RCC 7860 (cell line): ENCODE measurements at regions not wholly inside any gene's neighbourhood (a gene's known extent, or its start where the extent isn't known, plus 50 kb on each side); places are given as distances from the start of the nearest gene placed in this dataset.
"Not testable (repeated sequence)": the region's sequence is repeated elsewhere in the genome, so short reads cannot be mapped to it uniquely, and the experiment has no call there.

Experiments
- DNase-seq: peaks from one replicate; pipeline ENCODE4 v3.0.0-alpha.2; 2015; ENCODE audit warnings: low spot score
- FAIRE-seq: peaks from 2 replicates; lab custom pipeline; 2012; peaks lifted over from hg19 to GRCh38; lab: Jason Lieb, UNC

GRCh38 chr1:78291418-78291817, 199.4 kb upstream of the PTGFR start:
- no peak for FAIRE-seq
- DNase-seq, result no peak

GRCh38 chr1:78291872-78292271, 198.9 kb upstream of the PTGFR start:
- no peak for DNase-seq
- no peak for FAIRE-seq

DNA sequence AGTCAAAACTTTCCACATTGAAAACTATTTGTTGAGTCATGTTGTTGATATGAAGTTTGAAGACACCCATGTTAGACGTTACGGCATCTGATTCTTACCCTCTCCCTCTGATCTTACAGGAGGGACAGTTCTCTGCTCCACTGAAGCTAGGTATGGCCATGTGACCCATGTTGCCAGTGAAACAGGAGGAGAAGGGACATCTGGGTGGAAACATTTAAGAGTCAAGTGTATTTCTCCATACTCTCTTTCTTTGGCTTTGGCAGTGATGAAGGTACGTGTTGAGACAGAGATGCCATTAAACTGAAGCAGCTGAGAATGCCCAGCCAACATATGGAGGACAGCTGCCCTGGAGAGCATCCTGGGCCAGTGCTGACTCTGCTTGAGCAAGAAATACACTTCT, 198.4 kb upstream of the PTGFR start:
- DNase-seq (no peak), FAIRE-seq (no peak)

GRCh38 chr1:78297836-78298235, 192.9 kb upstream of the PTGFR start:
- no peak for DNase-seq
- no peak for FAIRE-seq

GRCh38 chr1:78298349-78298748, 192.4 kb upstream of the PTGFR start:
- no peak for FAIRE-seq

GRCh38 chr1:78301141-78301540, 189.6 kb upstream of the PTGFR start:
- no peak for DNase-seq
- no peak for FAIRE-seq

More at GRCh38 chr1:78298349-78298748, 192.4 kb upstream of the PTGFR start:
- DNase-seq, result no peak

- FAIRE-seq, result peak; percentile 98
These were observed 187.2 kb upstream of the PTGFR start for GRCh38 chr1:78303620-78304019.

GRCh38 chr1:78304341-78304740, 186.4 kb upstream of the PTGFR start:
- FAIRE-seq (no peak), DNase-seq (no peak)

More at GRCh38 chr1:78303620-78304019, 187.2 kb upstream of the PTGFR start:
- peak; percentile 87 for DNase-seq

DNA sequence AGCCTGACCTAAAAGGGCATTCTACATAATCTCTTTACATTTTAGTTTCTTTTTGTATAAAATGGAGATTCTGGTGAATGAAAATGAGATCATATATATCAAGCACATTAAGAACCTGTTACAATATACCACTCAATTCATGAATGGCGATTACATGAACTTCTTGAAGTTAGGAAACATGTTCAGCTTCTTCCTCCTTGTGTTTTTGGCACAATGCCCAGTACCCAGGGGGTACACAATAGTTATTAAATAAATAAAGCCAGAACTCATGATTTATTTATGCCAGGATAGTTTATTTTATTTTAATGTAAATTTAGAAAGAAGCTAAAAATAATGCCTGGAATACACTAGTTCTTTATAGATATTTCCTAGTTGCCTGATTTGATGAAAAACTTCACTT, 186.0 kb upstream of the PTGFR start:
- FAIRE-seq, result peak; percentile 45
- no peak for DNase-seq

DNA sequence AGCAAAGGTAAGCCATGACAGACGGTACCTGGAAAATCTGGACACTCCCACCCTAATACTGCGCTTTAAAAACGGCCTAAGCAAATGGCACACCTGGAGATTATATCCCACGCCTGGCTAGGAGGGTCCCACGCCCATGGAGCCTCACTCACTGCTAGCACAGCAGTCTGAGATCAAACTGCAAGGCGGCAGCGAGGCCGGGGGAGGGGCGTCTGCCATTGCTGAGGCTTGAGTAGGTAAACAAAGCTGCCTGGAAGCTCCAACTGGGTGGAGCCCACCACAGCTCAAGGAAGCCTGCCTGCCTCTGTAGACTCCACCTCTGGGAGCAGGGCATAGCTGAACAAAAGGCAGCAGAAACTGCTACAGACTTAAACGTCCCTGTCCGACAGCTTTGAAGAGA, 180.5 kb upstream of the PTGFR start:
- not testable (repeated sequence) for FAIRE-seq, DNase-seq

GRCh38 chr1:78318011-78318410, 172.8 kb upstream of the PTGFR start:
- no peak for FAIRE-seq
- no peak for DNase-seq

- DNase-seq (no peak), FAIRE-seq (no peak)
These were observed 171.2 kb upstream of the PTGFR start for GRCh38 chr1:78319603-78320002.

- no peak for FAIRE-seq
- no peak for DNase-seq
These were observed 167.7 kb upstream of the PTGFR start for GRCh38 chr1:78322928-78323680.

- FAIRE-seq (no peak), DNase-seq (no peak)
These were observed 165.5 kb upstream of the PTGFR start for GRCh38 chr1:78325293-78325692.

GRCh38 chr1:78329475-78329874, 161.3 kb upstream of the PTGFR start:
- DNase-seq (no peak), FAIRE-seq (no peak)

GRCh38 chr1:78331799-78332198, 159.0 kb upstream of the PTGFR start:
- FAIRE-seq (no peak), DNase-seq (no peak)

DNA sequence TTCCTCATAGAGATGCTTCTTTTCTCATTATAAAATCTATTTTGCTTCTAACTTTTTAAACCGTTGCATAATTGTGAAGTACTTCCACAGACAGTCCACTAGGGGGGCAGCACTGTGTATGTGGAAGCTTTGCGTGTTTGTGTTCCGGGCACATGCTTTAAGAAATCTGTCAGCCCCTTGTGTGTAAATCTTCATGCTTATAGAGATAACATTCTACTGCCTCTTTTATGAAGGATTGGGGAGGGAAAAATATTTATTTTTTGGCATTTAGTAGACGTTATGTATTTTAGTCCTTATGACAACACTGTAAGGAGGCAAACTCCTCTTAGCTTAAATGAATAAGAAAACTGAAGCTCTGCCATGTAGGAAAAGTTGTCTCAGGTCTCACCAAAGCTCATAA, 157.3 kb upstream of the PTGFR start:
- no peak for FAIRE-seq
- no peak for DNase-seq

GRCh38 chr1:78334114-78334513, 156.7 kb upstream of the PTGFR start:
- FAIRE-seq, result peak; percentile 17
- DNase-seq, result no peak

- FAIRE-seq, result no peak
These were observed 155.8 kb upstream of the PTGFR start for GRCh38 chr1:78334952-78335351.

DNA sequence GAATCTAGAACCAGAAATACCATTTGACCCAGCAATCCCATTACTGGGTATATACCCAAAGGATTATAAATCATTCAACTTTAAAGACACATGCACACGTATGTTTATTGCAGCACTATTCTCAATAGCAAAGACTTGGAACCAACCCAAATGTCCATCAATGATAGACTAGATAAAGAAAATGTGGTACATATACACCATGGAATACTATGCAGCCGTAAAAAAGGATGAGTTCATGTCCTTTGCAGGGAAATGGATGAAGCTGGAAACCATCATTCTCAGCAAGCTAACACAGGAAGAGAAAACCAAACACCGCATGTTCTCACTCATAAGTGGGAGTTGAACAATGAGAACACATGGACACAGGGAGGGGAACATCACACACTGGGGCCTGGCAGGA, 154.0 kb upstream of the PTGFR start:
- FAIRE-seq, DNase-seq: not testable (repeated sequence)

More at GRCh38 chr1:78334952-78335351, 155.8 kb upstream of the PTGFR start:
- DNase-seq, result no peak

- peak; percentile 95 for DNase-seq
- FAIRE-seq, result no peak
These were observed 151.3 kb upstream of the PTGFR start for GRCh38 chr1:78339490-78339889.

- FAIRE-seq, result peak; percentile 96
These were observed 150.8 kb upstream of the PTGFR start for GRCh38 chr1:78340006-78340405.

More at GRCh38 chr1:78340006-78340405, 150.8 kb upstream of the PTGFR start:
- peak; percentile 76 for DNase-seq
